Neural progenitor cell (in vitro differentiated cells): ENCODE measurements at regions not wholly inside any gene's neighbourhood (a gene's known extent, or its start where the extent isn't known, plus 50 kb on each side); places are given as distances from the start of the nearest gene placed in this dataset.

Experiments
- CTCF ChIP-seq: fragments of 200-600 bp; sonication (generic); IDR thresholded peaks from 2 replicates; pipeline ENCODE4 v1.5.1; 2017; ENCODE audit warnings: antibody characterized with exemption, mild to moderate bottlenecking
- EZH2 ChIP-seq: fragments of 200-600 bp; sonication (generic); IDR thresholded peaks from 2 replicates; pipeline ENCODE4 v1.6.1; 2017; ENCODE audit warnings: antibody characterized with exemption, mild to moderate bottlenecking, moderate library complexity
- EZH2phosphoT487 ChIP-seq: fragments of 200-600 bp; sonication (generic); IDR thresholded peaks from 2 replicates; pipeline ENCODE4 v1.6.1; 2017; ENCODE audit warnings: antibody characterized with exemption

GRCh38 chr21:36229181-36229580 is 72.6 kb downstream of the DOP1B start:
- no peak for TF ChIP-seq CTCF
- no peak for TF ChIP-seq EZH2
- TF ChIP-seq EZH2phosphoT487: no peak
